OCI-LY7 (cell line): ENCODE measurements at regions not wholly inside any gene's neighbourhood (a gene's known extent, or its start where the extent isn't known, plus 50 kb on each side); places are given as distances from the start of the nearest gene placed in this dataset.
"Not testable (repeated sequence)": the region's sequence is repeated elsewhere in the genome, so short reads cannot be mapped to it uniquely, and the experiment has no call there.

Experiments
- BruUV-seq: library from RNA; stranded (reverse); fragments of 400-500 nt; replicated peaks from 2 replicates; lab custom pipeline; 2021; lab: Mats Ljungman, UMichigan
- CTCF ChIA-PET: fragments of 300-600 bp; sonication (Branson Sonifier 250); formaldehyde crosslinking; loops from one replicate; lab custom pipeline; 2022; ENCODE audit warnings: antibody characterized with exemption; ENCODE audit not compliant: unreplicated experiment; lab: Charles Lee
- POLR2A ChIA-PET: fragments of 300-600 bp; sonication (Branson Sonifier 250); formaldehyde crosslinking; loops from one replicate; lab custom pipeline; 2022; ENCODE audit warnings: antibody characterized with exemption; lab: Charles Lee
- DNase-seq: peaks from one replicate; pipeline ENCODE4 v3.0.0-alpha.2; 2015; ENCODE audit warnings: low spot score
- H2AFZ ChIP-seq: fragments of 200-600 bp; sonication (generic), shearing (Covaris generic); 2 replicates; pipeline ENCODE4 v1.6.1; 2014; ENCODE audit warnings: mild to moderate bottlenecking, antibody characterized with exemption, low read length, moderate library complexity
- H3K27ac ChIP-seq: fragments of 200-600 bp; sonication (generic); 2 replicates; pipeline ENCODE4 v1.5.1; 2014; ENCODE audit warnings: mixed run types, low read depth, mild to moderate bottlenecking, moderate library complexity, low read length, inconsistent platforms; ENCODE audit not compliant: poor library complexity, severe bottlenecking
- H3K36me3 ChIP-seq: fragments of 200-600 bp; sonication (generic); 2 replicates; pipeline ENCODE4 v1.6.1; 2014; ENCODE audit warnings: mild to moderate bottlenecking, antibody characterized with exemption, low read length, moderate library complexity, mixed read lengths; ENCODE audit not compliant: insufficient read depth
- H3K4me1 ChIP-seq: fragments of 200-600 bp; sonication (generic); 2 replicates; pipeline ENCODE4 v1.5.1; 2014; ENCODE audit warnings: mild to moderate bottlenecking, low read length; ENCODE audit not compliant: insufficient read depth, poor library complexity, severe bottlenecking
- H3K4me2 ChIP-seq: fragments of 200-600 bp; sonication (generic); 2 replicates; pipeline ENCODE4 v1.6.1; 2014; ENCODE audit warnings: mild to moderate bottlenecking, low read length
- H3K4me3 ChIP-seq: fragments of 200-600 bp; sonication (generic); 2 replicates; pipeline ENCODE4 v1.5.1; 2014; ENCODE audit warnings: mild to moderate bottlenecking, low read depth, low read length; ENCODE audit not compliant: poor library complexity, severe bottlenecking
- H3K79me2 ChIP-seq: fragments of 200-600 bp; sonication (generic); 2 replicates; pipeline ENCODE4 v1.6.1; 2016; ENCODE audit warnings: low read depth, mild to moderate bottlenecking, low read length, moderate library complexity, mixed read lengths; ENCODE audit not compliant: insufficient read depth
- H3K9me2 ChIP-seq: fragments of 200-600 bp; sonication (generic); 2 replicates; pipeline ENCODE4 v1.6.1; 2016; ENCODE audit warnings: mild to moderate bottlenecking, low read length, mixed read lengths; ENCODE audit not compliant: insufficient read depth
- H3K9me3 ChIP-seq: fragments of 200-600 bp; sonication (generic); 2 replicates; pipeline ENCODE4 v1.6.1; 2014; ENCODE audit warnings: mild to moderate bottlenecking, mixed run types, low read length, mixed read lengths
- H4K20me1 ChIP-seq: fragments of 200-600 bp; sonication (generic); 2 replicates; pipeline ENCODE4 v1.6.1; 2014; ENCODE audit warnings: mild to moderate bottlenecking, antibody characterized with exemption, low read length, moderate library complexity, mixed read lengths; ENCODE audit not compliant: insufficient read depth
- EZH2phosphoT487 ChIP-seq: fragments of 200-600 bp; sonication (generic); IDR thresholded peaks from 2 replicates; pipeline ENCODE4 v1.6.1; 2018; ENCODE audit warnings: low read depth, borderline replicate concordance, mild to moderate bottlenecking, mixed run types, antibody characterized with exemption, low read length, moderate library complexity, mixed read lengths
- intact Hi-C: fragments of 100-400 bp; cut with micrococcal nuclease; formaldehyde crosslinking; loops from one replicate; pipeline ENCODE4 v1.10.0; 2022; ENCODE audit not compliant: unreplicated experiment
- TF ChIP-seq, protein P1 (sequence below): fragments of 200-600 bp; sonication (generic); conservative IDR thresholded peaks from 2 replicates; pipeline ENCODE4 v1.5.1; 2014; ENCODE audit warnings: mild to moderate bottlenecking, antibody characterized with exemption, low read length, moderate library complexity, mixed read lengths

DNA sequence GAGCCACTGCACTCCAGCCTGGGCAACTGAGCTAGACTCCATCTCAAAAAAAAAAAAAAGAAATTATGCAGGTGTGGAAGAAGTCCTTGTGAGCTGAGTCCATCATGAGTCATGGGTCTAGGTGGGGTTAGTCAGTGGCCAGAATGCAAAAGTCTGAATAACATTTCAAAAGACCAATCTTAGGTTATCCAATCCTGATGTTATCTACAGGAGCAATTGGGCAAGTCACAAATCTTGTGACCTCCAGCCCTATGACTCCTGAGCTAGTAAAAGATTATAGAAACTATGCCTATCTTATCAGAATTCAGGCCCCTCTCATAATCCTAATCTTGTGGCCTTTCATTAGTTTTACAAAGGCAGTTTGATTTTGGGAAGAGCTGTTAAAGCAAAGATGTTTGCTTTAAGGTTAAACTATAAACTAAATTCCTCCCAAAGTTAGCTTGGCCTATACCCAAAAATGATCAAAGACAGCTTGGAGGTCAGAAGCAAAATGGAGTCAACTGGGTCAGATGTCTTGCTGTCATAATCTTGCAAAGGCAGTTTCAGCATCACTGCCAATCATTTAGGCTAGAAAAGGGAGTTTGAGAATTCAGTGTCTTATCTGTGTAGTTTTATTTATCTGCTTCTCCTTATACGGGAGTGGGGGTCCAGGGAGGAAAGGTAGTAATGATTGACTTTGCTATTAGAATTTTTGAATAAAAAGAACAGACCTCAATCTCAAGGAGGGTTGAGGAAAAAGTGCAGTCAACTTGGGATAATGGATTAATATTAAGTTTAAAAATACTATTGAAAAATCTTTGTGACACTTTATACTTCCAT lies 71.2 kb upstream of the TRIM24 start:
- Histone ChIP-seq H3K79me2 (no peaks in the 10 kb centered on the region), H3K4me2 (no peak overlapping the region), H2AFZ (no peak overlapping the region), H3K9me3 (no peaks in the 10 kb centered on the region), H4K20me1 (no peaks in the 10 kb centered on the region), H3K4me1 (no peaks in the 10 kb centered on the region), H3K27ac (no peak overlapping the region), H3K9me2 (no peaks in the 10 kb centered on the region), H3K4me3 (no peak overlapping the region), H3K36me3 (no peaks in the 10 kb centered on the region)
- ChIA-PET CTCF (no interaction called here), POLR2A (interaction anchor here (0.7 kb wide), 1 partner anchor 597 kb away, joined by 3 read pairs; no protein-coding TSS in a partner anchor)
- intact Hi-C loops = no loop called here
- no TSS peak for BruUV-seq
- no peak for TF ChIP-seq EZH2phosphoT487
- TF ChIP-seq, protein P1, sequence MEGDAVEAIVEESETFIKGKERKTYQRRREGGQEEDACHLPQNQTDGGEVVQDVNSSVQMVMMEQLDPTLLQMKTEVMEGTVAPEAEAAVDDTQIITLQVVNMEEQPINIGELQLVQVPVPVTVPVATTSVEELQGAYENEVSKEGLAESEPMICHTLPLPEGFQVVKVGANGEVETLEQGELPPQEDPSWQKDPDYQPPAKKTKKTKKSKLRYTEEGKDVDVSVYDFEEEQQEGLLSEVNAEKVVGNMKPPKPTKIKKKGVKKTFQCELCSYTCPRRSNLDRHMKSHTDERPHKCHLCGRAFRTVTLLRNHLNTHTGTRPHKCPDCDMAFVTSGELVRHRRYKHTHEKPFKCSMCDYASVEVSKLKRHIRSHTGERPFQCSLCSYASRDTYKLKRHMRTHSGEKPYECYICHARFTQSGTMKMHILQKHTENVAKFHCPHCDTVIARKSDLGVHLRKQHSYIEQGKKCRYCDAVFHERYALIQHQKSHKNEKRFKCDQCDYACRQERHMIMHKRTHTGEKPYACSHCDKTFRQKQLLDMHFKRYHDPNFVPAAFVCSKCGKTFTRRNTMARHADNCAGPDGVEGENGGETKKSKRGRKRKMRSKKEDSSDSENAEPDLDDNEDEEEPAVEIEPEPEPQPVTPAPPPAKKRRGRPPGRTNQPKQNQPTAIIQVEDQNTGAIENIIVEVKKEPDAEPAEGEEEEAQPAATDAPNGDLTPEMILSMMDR = no peak
- DNase-seq = no peak

DNA sequence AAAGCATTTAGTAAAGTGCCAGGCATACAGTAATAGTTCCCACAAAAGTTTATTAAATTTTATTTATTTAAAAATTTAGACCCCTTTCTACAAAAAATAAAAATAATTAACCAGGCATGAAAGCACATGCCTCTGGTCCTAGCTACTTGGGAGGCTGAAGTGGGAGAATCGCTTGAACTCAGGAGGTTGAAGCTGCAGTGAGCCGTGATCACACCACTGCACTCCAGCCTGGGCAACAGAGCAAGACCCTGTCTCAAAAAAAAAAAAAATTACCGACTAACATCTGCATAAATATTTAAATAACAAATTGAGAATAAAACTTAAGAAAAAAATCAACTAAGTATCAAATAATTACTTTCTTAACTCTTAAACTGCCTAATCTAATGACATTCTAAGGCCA lies 64.3 kb upstream of the TRIM24 start:
- Histone ChIP-seq H3K27ac (no peak overlapping the region), H3K79me2 (no peaks in the 10 kb centered on the region), H3K4me1 (no peaks in the 10 kb centered on the region), H3K36me3 (no peaks in the 10 kb centered on the region), H3K9me2 (no peaks in the 10 kb centered on the region), H4K20me1 (no peaks in the 10 kb centered on the region), H3K9me3 (no peaks in the 10 kb centered on the region), H2AFZ (no peak overlapping the region), H3K4me3 (no peak overlapping the region), H3K4me2 (no peak overlapping the region)
- no TSS peak for BruUV-seq
- POLR2A ChIA-PET = interaction anchor here (0.6 kb wide), 1 partner anchor 182 kb away, joined by 3 read pairs; no protein-coding TSS in a partner anchor
- CTCF ChIA-PET = no interaction called here
- intact Hi-C loops = no loop called here
- DNase-seq = no peak
- TF ChIP-seq, protein P1 = no peak
- TF ChIP-seq EZH2phosphoT487 = no peak

DNA sequence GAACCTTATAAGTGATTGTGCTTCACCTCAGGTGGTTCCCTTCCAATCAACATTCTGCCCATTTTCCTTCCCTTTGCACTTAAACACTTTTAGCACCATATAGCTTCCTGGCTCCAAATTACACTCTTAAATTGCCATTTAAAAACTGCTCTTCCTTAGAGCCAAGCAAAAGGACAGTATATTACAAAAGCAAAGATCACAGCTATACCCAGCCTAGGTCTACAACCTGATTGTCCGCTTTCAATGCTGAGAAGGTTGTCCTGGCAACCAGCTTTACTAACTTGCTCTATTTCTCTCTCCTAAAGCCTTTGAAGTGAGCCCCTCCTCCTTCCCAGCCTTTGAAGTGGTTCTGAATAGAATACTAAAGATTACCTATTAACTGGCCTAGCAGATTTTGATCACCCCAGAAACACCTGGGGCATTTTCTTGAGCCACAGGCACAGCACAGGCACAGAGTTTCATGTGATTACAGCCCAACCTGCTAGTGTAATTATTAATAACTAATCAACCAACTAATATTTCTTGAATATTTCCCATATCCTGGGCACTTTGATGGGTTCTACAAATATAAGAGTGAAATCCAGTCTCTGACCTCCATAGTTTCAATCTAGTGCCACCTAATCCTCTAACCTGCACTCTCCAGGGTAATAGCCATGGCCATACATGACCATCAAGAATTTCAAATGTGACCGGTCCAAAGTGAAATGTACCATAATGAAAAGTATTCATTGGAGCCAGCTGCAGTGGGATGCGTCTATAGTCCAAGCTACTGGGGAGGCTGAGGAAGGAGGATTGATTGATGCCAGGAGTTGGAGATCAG lies 63.6 kb upstream of the TRIM24 start:
- no peak overlapping the region for H3K27ac ChIP-seq
- no peak overlapping the region for H3K4me2 ChIP-seq
- POLR2A ChIA-PET = no interaction called here
- no peaks in the 10 kb centered on the region for H3K9me3 ChIP-seq
- no peak for DNase-seq
- H3K9me2 ChIP-seq = no peaks in the 10 kb centered on the region
- no peaks in the 10 kb centered on the region for H3K36me3 ChIP-seq
- CTCF ChIA-PET = no interaction called here
- H2AFZ ChIP-seq = no peak overlapping the region
- H3K4me1 ChIP-seq = no peaks in the 10 kb centered on the region
- BruUV-seq = no TSS peak
- intact Hi-C loops = no loop called here
- H3K4me3 ChIP-seq = no peak overlapping the region
- H3K79me2 ChIP-seq = no peaks in the 10 kb centered on the region
- TF ChIP-seq, protein P1 = no peak
- H4K20me1 ChIP-seq = no peaks in the 10 kb centered on the region

DNA sequence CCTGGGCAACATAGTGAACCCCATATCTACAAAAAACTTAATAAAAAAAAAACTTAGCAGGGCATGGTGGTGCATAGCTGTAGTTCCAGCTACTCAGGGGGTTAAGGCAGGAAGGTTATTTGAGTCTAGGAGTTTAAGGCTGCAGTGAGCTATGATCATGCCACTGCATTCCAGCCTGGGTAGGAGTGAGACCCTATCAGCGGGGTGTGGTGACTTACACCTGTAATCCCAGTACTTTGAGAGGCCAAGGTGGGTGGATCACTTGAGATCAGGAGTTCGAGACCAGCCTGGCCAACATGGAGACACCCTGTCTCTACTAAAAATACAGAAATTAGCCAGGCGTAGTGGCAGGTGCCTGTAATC lies 63.0 kb upstream of the TRIM24 start:
- CTCF ChIA-PET = not testable (repeated sequence)

More for the DNA sequence above, 63.0 kb upstream of the TRIM24 start:
- intact Hi-C loops, H4K20me1 ChIP-seq, H3K27ac ChIP-seq, H3K4me1 ChIP-seq, H3K36me3 ChIP-seq, H3K4me3 ChIP-seq, POLR2A ChIA-PET, H3K4me2 ChIP-seq, H2AFZ ChIP-seq, BruUV-seq, H3K9me2 ChIP-seq, H3K9me3 ChIP-seq, H3K79me2 ChIP-seq, DNase-seq: not testable (repeated sequence)
